Endothelial cell of umbilical vein (primary cell): ENCODE measurements at regions not wholly inside any gene's neighbourhood (a gene's known extent, or its start where the extent isn't known, plus 50 kb on each side); places are given as distances from the start of the nearest gene placed in this dataset.

ENCODE experiments used
- BruUV-seq: library from RNA; stranded (reverse); fragments of 400-500 nt; replicated peaks from 2 replicates; lab custom pipeline; 2021; lab: Mats Ljungman, UMichigan
- CTCF ChIA-PET: fragments of 300-600, 350-600 bp; sonication (Branson Sonifier 250); formaldehyde crosslinking; loops from one replicate; lab custom pipeline; 2021; ENCODE audit warnings: antibody characterized with exemption, inconsistent platforms; lab: Charles Lee
- POLR2A ChIA-PET: fragments of 300-600, 350-600 bp; sonication (Branson Sonifier 250); formaldehyde crosslinking; loops from one replicate; lab custom pipeline; 2021; ENCODE audit warnings: antibody characterized with exemption, inconsistent platforms; lab: Charles Lee
- DNase-seq: peaks from one replicate; pipeline ENCODE4 v3.0.0-alpha.2; 2011; ENCODE audit warnings: low read depth, low spot score
- FAIRE-seq: peaks from 2 replicates; lab custom pipeline; 2011; peaks lifted over from hg19 to GRCh38; lab: Jason Lieb, UNC
- H2AFZ ChIP-seq: 2 replicates; pipeline ENCODE4 v1.6.0; 2012; ENCODE audit warnings: low read depth, low read length, control low read depth, inconsistent platforms
- H3K27ac ChIP-seq: 2 replicates; pipeline ENCODE4 v1.5.1; 2011; ENCODE audit warnings: low read depth, mild to moderate bottlenecking, control low read depth, low read length, moderate library complexity; ENCODE audit not compliant: insufficient read depth
- H3K27me3 ChIP-seq, 2 experiments: 2 replicates each; pipeline versions ENCODE4 v1.6.0 to v1.6.1; 2011; ENCODE audit warnings: low read length in 2 of 2, mixed read lengths in 1 of 2; ENCODE audit not compliant: control insufficient read depth in 2 of 2, insufficient read depth in 2 of 2
- H3K36me3 ChIP-seq, 2 experiments: 2 replicates in 1 of 2; 3 replicates in 1 of 2; pipeline ENCODE4 v1.5.1; 2011; ENCODE audit warnings: low read length in 2 of 2, mild to moderate bottlenecking in 1 of 2, moderate library complexity in 1 of 2; ENCODE audit not compliant: control insufficient read depth in 2 of 2, insufficient read depth in 2 of 2; ENCODE audit errors: extremely low read depth in 1 of 2
- H3K4me1 ChIP-seq: 3 replicates; pipeline ENCODE4 v1.5.1; 2011; ENCODE audit warnings: mild to moderate bottlenecking, low read length; ENCODE audit not compliant: control insufficient read depth, insufficient read depth; ENCODE audit errors: extremely low read depth
- H3K4me2 ChIP-seq: 2 replicates; pipeline ENCODE4 v1.6.1; 2011; ENCODE audit warnings: low read length, control low read depth, mixed read lengths; ENCODE audit not compliant: insufficient read depth
- H3K4me3 ChIP-seq, 3 experiments: fragments of 200-600 bp in 1 of 3; sonication (generic), shearing (Covaris generic) in 1 of 3; replicated peaks in 1 of 3; 2 replicates each; pipeline ENCODE4 v1.5.1; 2011 to 2016; ENCODE audit warnings: control low read depth in 3 of 3, low read length in 3 of 3, mild to moderate bottlenecking in 2 of 3, inconsistent platforms in 1 of 3, low read depth in 1 of 3, moderate library complexity in 1 of 3; ENCODE audit not compliant: insufficient read depth in 1 of 3
- H3K79me2 ChIP-seq: 2 replicates; pipeline ENCODE4 v1.6.0; 2012; ENCODE audit warnings: low read length, inconsistent platforms; ENCODE audit not compliant: control insufficient read depth, insufficient read depth
- H3K9ac ChIP-seq: replicated peaks from 2 replicates; pipeline ENCODE3; 2011; ENCODE audit warnings: low read length, control low read depth; ENCODE audit not compliant: insufficient read depth; ENCODE audit errors: extremely low read depth
- H3K9me1 ChIP-seq: replicated peaks from 3 replicates; pipeline ENCODE4 v1.6.0; 2011; ENCODE audit warnings: mild to moderate bottlenecking, low read length; ENCODE audit not compliant: control insufficient read depth, insufficient read depth; ENCODE audit errors: extremely low read depth
- H3K9me3 ChIP-seq: replicated peaks from 2 replicates; pipeline ENCODE4 v1.5.1; 2012; ENCODE audit warnings: low read length, inconsistent platforms; ENCODE audit not compliant: control insufficient read depth, insufficient read depth
- H4K20me1 ChIP-seq: replicated peaks from 2 replicates; pipeline ENCODE3; 2011; ENCODE audit warnings: mild to moderate bottlenecking, low read length; ENCODE audit not compliant: control insufficient read depth, insufficient read depth; ENCODE audit errors: extremely low read depth
- EZH2 ChIP-seq: IDR thresholded peaks from 2 replicates; pipeline ENCODE4 v1.6.1; 2012; ENCODE audit warnings: borderline replicate concordance, low read depth, mild to moderate bottlenecking, moderate library complexity, low read length, inconsistent platforms; ENCODE audit not compliant: severe bottlenecking
- FOS ChIP-seq: IDR thresholded peaks from 2 replicates; pipeline ENCODE4 v1.6.1; 2011; ENCODE audit warnings: mild to moderate bottlenecking, low read length, moderate library complexity, borderline replicate concordance; ENCODE audit not compliant: insufficient read depth
- GATA2 ChIP-seq: IDR thresholded peaks from 2 replicates; pipeline ENCODE4 v1.7.0; 2011; ENCODE audit warnings: low read depth, mild to moderate bottlenecking, moderate library complexity, mixed read lengths, low read length; ENCODE audit not compliant: insufficient read length, insufficient read depth
- JUN ChIP-seq: IDR thresholded peaks from 2 replicates; pipeline ENCODE4 v1.6.1; 2011; ENCODE audit warnings: borderline replicate concordance, low read depth; ENCODE audit not compliant: insufficient read length, insufficient read depth
- MYC ChIP-seq: IDR thresholded peaks from one replicate; pipeline ENCODE4 v1.6.1; 2011; ENCODE audit warnings: mild to moderate bottlenecking, low read depth, low read length
- POLR2A ChIP-seq: IDR thresholded peaks from 2 replicates; pipeline ENCODE4 v1.6.1; 2012; ENCODE audit warnings: low read depth, mild to moderate bottlenecking, control low read depth, low read length
- POLR2AphosphoS5 ChIP-seq: IDR thresholded peaks from 2 replicates; pipeline ENCODE4 v1.6.1; 2012; ENCODE audit warnings: low read depth, mild to moderate bottlenecking, control low read depth, low read length, moderate library complexity; ENCODE audit not compliant: insufficient read depth
- dilution Hi-C: fragments of 300-500 bp; cut with MboI; formaldehyde crosslinking; loops from one replicate; pipeline ENCODE4 v1.15.0; 2019; ENCODE audit warnings: low sequenced_read_pairs; ENCODE audit not compliant: extremely low pct_ligation_motif_present
- intact Hi-C: fragments of 100-400 bp; cut with micrococcal nuclease; formaldehyde crosslinking; loops from one replicate; pipeline ENCODE4 v1.10.0; 2022
- TF ChIP-seq, protein P1 (sequence below): IDR thresholded peaks from 2 replicates; pipeline ENCODE4 v1.6.1; 2011; ENCODE audit not compliant: insufficient read depth, insufficient read length
- TF ChIP-seq, protein P2 (sequence below), 2 donors: IDR thresholded peaks; 1 replicate in 1 of 2; 2 replicates in 1 of 2; pipeline ENCODE4 v1.5.1; 2011; ENCODE audit warnings: low read length in 2 of 2, mild to moderate bottlenecking in 2 of 2, moderate library complexity in 2 of 2, control low read depth in 1 of 2, inconsistent platforms in 1 of 2, low read depth in 1 of 2; ENCODE audit not compliant: insufficient read depth in 1 of 2; ENCODE audit errors: extremely low read depth in 1 of 2

DNA sequence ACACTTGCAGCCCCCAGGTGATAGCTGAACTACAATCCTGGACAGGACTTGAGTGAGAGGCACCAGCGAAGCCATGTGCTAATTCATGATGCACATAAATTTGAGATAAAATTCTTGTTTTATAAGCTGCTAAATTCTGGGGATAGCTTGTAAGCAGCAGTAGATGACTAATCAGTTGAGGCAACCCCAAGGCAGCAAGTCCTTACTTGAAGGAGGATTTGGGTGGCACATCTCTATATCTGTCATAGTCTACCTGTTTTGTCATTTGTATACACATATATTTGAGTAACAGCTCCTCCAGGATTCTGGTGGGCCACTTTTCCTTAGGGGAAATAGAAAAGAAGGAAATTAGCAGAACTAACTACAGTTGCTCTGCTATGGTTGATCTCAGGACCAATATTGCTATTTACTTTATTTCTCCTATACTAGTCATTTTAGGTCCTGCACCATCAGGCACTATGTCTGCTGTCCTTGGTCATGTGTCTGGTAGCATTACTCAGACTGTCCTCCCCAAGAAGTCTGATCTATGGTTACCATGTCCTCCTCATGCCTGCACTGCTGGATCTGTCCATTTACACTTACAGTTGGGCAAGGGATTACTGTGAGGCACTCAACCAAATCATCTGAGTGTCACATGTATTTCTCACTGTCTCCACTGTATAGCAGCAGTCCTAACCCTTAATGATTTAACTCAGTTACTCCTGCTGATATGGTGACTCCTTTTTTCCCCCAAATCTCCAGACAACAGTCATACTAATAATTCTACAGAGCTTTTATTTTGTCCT is 436.0 kb upstream of the CWC22 start:
- TF ChIP-seq FOS (no peak), JUN (no peak), MYC (no peak), POLR2AphosphoS5 (no peak), GATA2 (no peak), POLR2A (no peak), EZH2 (no peak)
- TF ChIP-seq, protein P1, sequence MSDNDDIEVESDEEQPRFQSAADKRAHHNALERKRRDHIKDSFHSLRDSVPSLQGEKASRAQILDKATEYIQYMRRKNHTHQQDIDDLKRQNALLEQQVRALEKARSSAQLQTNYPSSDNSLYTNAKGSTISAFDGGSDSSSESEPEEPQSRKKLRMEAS, result no peak
- TF ChIP-seq, protein P2, sequence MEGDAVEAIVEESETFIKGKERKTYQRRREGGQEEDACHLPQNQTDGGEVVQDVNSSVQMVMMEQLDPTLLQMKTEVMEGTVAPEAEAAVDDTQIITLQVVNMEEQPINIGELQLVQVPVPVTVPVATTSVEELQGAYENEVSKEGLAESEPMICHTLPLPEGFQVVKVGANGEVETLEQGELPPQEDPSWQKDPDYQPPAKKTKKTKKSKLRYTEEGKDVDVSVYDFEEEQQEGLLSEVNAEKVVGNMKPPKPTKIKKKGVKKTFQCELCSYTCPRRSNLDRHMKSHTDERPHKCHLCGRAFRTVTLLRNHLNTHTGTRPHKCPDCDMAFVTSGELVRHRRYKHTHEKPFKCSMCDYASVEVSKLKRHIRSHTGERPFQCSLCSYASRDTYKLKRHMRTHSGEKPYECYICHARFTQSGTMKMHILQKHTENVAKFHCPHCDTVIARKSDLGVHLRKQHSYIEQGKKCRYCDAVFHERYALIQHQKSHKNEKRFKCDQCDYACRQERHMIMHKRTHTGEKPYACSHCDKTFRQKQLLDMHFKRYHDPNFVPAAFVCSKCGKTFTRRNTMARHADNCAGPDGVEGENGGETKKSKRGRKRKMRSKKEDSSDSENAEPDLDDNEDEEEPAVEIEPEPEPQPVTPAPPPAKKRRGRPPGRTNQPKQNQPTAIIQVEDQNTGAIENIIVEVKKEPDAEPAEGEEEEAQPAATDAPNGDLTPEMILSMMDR (IDR thresholded peaks at IDR 0.05; ENCODE audit: extremely low read depth in 1 of 2, insufficient read depth in 1 of 2, low read depth in 1 of 2, low read length in 2 of 2), result no peak
- Histone ChIP-seq H3K79me2 (no peaks in the 10 kb centered on the region), H3K36me3 (no peaks in the 10 kb centered on the region), H3K4me1 (no peaks in the 10 kb centered on the region), H3K9me1 (no peaks in the 10 kb centered on the region), H3K4me2 (no peak overlapping the region), H3K9ac (no peak overlapping the region), H3K9me3 (no peaks in the 10 kb centered on the region), H3K4me3 (no peak overlapping the region), H4K20me1 (no peaks in the 10 kb centered on the region), H2AFZ (no peak overlapping the region), H3K27me3 (no peaks in the 10 kb centered on the region), H3K27ac (no peak overlapping the region)
- ChIA-PET POLR2A (no interaction called here), CTCF (interaction anchor here (1.0 kb wide), 1 partner anchor 21 kb away, joined by 3 read pairs; no protein-coding TSS in a partner anchor)
- intact Hi-C loops, result no loop called here
- no TSS peak for BruUV-seq
- dilution Hi-C loops, result no loop called here
- FAIRE-seq (no peak), DNase-seq (no peak)
